HG02943 (cell line): ENCODE measurements at regions not wholly inside any gene's neighbourhood (a gene's known extent, or its start where the extent isn't known, plus 50 kb on each side); places are given as distances from the start of the nearest gene placed in this dataset.

Source experiments
- ATAC-seq: cut with Tn5 transposase; IDR thresholded peaks from one replicate; pipeline ENCODE4 v1.9.1; 2021; ENCODE audit warnings: mild to moderate bottlenecking, low read depth, moderate library complexity; ENCODE audit not compliant: unreplicated experiment

GRCh38 chr18:11324956-11325882 lies 175.8 kb upstream of the PIEZO2 start:
- peak; percentile 79 for ATAC-seq

- no peak for ATAC-seq
Measured at GRCh38 chr18:11324510-11324909, 175.1 kb upstream of the PIEZO2 start.

- ATAC-seq = no peak
Measured at GRCh38 chr18:11323359-11323819, 174.0 kb upstream of the PIEZO2 start.

DNA sequence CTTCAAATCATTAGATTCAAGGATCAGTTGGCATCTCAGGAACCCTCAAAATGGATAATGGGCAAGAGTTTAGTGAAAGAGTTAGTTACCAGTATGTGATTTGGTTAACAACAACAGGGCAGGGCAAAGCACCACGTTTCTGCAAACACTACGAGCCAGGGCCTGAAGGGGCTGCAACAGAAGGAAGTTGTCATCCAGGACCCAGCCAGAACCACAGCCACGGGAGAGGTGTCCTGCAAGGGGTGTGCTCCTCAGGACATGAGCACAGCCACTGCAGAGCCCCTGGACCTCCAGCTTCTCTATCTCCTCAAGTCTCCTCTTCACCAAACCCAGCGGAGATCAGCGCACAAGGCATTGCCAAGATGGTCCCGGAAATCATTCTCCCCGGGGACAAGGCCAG lies 173.3 kb upstream of the PIEZO2 start:
- no peak for ATAC-seq

GRCh38 chr18:11322006-11322405 lies 172.6 kb upstream of the PIEZO2 start:
- ATAC-seq = no peak

DNA sequence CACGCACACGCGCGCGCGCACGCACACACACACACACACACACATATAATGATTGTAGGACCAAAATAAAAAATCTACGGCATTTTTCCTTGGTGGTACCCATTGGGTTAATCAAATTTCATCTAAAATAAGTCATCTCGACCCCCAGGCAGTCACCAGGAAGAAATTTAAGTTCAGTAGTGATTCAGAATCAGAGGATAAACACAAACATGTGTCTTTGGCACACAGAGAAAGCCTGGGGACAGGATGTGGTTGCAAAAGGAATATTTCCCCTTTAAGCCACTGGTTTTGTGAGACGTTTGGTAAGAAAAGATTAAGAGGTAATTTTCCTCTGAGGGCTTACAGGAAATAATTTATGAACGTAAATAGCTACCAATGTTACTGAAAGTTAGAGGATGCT lies 171.6 kb upstream of the PIEZO2 start:
- ATAC-seq = no peak

GRCh38 chr18:11316546-11316945 lies 167.2 kb upstream of the PIEZO2 start:
- ATAC-seq = no peak

- no peak for ATAC-seq
Measured at GRCh38 chr18:11310476-11311086, 161.2 kb upstream of the PIEZO2 start.

DNA sequence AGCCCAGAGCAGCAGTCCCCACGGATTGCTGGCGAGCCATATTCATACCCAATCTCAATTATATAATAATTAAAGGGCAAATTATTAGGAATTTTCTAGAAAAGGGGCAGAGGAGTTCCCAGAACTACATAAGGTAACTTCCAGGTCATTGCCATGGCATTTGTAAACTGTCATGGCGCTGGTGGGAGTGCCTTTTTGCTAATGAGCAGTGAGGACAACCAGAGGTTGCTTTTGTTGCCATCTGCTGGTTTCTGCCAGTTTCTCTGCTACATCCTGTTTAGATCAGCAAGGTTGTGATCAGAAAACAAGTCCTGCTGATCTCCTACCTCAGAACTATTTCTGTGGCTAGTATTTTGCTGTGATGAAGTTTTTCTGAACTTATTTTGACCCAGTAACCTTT lies 159.8 kb upstream of the PIEZO2 start:
- ATAC-seq = no peak

DNA sequence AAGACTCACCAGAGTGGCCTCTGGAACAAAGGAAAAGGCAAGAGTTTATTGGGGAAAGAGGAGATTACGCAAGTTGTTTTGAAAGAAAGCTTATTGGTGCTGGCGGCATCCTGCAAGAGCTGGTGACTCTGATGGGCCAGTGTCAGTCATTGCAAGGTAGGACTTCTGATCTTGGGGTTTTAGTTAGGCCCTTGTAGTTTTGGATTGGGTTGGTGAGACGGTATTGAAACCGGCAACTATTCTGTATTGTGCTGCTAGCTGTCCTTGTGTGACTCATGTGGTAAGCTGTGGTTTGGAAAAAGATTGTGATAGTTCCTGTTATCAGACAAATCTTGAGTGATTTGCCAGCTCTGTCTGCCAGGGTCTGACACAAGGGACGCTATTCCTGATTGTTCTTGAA lies 159.1 kb upstream of the PIEZO2 start:
- ATAC-seq = no peak

GRCh38 chr18:11307716-11308115 lies 158.3 kb upstream of the PIEZO2 start:
- ATAC-seq = no peak

- ATAC-seq = no peak
Measured at GRCh38 chr18:11305507-11305906, 156.1 kb upstream of the PIEZO2 start.

GRCh38 chr18:11304928-11305327 lies 155.6 kb upstream of the PIEZO2 start:
- no peak for ATAC-seq

DNA sequence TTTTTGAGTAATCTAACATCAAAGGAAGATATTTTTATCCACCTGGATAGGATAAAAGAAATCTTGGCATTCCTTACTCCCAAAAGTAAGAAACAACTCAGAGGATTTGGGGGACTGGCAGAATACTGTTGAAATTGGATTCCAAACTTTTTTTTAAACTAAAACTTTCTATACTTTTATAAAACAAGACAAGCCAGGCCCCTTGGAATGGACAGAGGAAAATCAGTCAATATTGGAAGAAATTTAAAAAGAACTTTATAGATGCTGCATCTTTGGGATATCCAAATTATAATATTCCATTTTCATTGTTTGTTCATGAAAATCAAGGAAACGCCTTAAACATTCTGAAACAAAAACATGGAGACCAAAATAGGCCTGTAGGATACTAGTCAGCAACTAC lies 147.6 kb upstream of the PIEZO2 start:
- ATAC-seq = no peak

DNA sequence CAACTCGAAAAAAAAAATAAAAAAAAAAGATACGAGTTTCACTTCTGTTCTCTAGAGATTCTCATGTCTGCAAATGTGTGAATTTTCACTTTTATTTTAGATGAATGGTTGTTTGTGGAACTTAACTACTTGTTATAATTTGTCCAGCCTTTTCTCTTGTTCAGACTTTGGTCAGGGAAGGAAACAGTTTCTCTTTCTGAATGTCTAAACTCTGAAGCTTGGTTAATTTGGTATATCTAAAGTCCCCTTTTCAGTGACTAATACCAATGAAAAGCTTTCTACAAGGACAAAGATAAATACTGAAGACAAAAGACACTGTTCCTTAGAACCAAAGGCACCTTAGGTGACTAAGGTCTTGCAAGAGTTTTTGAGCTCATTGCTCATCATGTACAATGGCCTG lies 144.4 kb upstream of the PIEZO2 start:
- no peak for ATAC-seq

- no peak for ATAC-seq
Measured at GRCh38 chr18:11290786-11291185, 141.4 kb upstream of the PIEZO2 start.

DNA sequence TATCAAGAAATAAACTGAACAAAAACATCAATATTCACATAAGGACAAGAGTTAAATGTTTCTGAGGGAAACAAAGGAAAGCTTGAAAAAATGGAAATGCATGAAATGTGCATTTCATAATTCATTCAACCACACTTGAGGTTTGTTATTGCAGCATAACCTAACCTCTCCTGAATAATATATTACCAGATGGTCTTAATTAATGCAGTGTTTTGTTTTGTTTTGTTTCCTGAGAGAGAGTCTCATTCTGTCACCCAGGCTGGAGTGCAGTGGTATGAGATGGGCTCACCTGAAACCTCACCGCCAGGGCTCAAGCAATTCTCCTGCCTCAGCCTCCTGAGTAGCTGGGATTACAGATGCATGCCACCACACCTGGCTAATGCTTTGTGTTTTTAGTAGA lies 139.9 kb upstream of the PIEZO2 start:
- ATAC-seq = no peak

GRCh38 chr18:11288401-11288800 lies 139.0 kb upstream of the PIEZO2 start:
- no peak for ATAC-seq

DNA sequence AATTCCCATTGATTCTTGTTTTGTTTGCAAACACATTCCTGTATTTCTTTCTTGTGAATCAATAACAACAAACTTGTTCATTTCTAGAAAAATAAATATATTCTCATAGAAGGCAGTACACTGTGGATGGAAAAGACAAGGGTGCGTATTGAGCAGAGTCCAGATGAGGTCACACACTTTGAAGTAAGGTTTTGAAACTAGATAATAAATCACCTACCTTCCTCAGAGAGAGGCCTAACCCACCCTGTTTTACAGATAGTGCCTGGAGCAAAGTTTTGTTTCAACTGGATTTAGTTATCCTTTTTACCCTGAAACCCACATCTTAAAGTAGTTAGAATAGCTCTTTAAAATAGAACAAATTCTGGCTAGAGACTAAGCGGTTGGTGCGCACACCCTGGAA lies 137.1 kb upstream of the PIEZO2 start:
- no peak for ATAC-seq

DNA sequence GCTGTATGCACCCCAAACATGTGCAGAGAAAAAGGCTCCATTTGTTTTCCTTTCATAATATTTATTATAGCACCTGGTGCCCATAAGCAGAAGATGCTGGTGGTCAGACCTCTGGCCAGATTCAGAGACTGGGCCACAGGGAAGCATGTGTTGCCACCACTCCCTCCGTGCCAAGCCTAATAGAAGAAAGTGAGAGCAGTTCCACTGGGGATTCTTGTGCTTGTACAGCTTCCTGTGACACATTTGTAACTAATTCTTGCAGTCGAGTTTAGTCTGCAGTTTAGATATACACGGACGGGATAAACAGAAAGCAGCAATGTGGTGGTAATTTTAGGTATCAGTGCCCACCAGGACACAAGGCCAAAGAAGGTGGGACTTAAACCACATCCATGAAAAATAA lies 135.4 kb upstream of the PIEZO2 start:
- ATAC-seq = no peak

GRCh38 chr18:11284349-11284748 lies 135.0 kb upstream of the PIEZO2 start:
- no peak for ATAC-seq
